Left ventricle myocardium inferior (tissue), 1 donor: ENCODE measurements at regions not wholly inside any gene's neighbourhood (a gene's known extent, or its start where the extent isn't known, plus 50 kb on each side); places are given as distances from the start of the nearest gene placed in this dataset.
"Not testable (repeated sequence)": the region's sequence is repeated elsewhere in the genome, so short reads cannot be mapped to it uniquely, and the experiment has no call there.

ENCODE experiments used
- DNase-seq: peaks from one replicate; pipeline ENCODE4 v3.0.0-alpha.2; 2020
- H3K27ac ChIP-seq: fragments of 200-600 bp; replicated peaks from 2 replicates; pipeline ENCODE4 v1.8.0; 2021
- H3K27me3 ChIP-seq: fragments of 200-600 bp; 2 replicates; pipeline ENCODE4 v1.8.0; 2021; ENCODE audit warnings: low read depth
- H3K36me3 ChIP-seq: fragments of 200-600 bp; 2 replicates; pipeline ENCODE4 v1.8.0; 2021
- H3K4me1 ChIP-seq: fragments of 200-600 bp; 2 replicates; pipeline ENCODE4 v1.8.0; 2021
- H3K4me3 ChIP-seq: fragments of 200-600 bp; 2 replicates; pipeline ENCODE4 v1.8.0; 2021; ENCODE audit warnings: mild to moderate bottlenecking, moderate library complexity
- H3K9me3 ChIP-seq: fragments of 200-600 bp; replicated peaks from 2 replicates; pipeline ENCODE4 v1.8.0; 2021
- CTCF ChIP-seq: fragments of 200-600 bp; IDR thresholded peaks from 2 replicates; pipeline ENCODE4 v1.8.0; 2021; ENCODE audit warnings: antibody characterized with exemption, mild to moderate bottlenecking, borderline replicate concordance
- intact Hi-C: fragments of 100-400 bp; cut with micrococcal nuclease; formaldehyde crosslinking; loops from one replicate; pipeline ENCODE4 v1.11.0; 2022
- donor health status: DM: no; HTN: yes; CAD: no; lungs with severe emphysema.

DNA sequence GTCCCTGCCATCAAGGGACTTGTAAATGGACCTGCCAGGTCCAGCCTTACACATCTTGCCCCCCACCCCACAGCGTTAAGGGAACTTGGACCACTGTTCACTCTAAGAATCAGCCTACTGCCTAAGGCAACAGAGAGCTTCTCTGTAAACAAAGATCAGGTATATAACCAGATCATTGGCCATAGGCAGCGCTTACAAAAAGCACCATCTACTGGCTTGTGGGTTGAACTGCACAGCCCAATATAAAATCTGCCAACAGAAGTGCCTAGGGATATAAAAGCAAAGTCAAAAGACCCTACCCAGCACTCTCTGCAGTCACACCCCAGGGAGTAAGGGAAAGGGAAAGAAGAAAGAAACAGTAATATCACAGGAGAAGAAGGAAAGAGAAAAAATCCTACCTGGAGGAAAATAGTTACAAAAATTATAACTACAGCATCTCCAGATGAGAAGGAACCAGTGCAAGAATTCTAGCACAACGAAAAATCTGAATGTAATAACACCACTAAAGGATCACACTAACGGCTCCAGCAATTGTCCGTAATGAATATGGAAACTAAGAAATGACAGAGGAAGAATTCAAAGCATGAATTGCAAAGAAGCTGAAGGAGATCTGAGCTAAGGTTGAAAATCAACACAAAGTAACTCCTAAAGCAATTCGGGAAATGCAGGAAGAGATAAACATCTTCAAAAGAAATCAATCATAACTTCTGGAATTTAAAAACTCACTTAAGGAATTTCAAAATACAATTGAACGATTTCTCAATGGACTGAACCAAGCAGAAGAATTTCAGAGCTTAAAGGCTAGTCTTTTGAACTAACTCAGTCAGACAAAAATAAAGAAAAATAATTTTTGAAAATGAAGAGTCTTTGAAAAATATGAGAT lies 95.2 kb upstream of the PCED1B start:
- Histone ChIP-seq H3K4me3 (no peak overlapping the region), H3K27me3 (no peaks in the 10 kb centered on the region), H3K4me1 (peaks cover 5% of the 10 kb centered on the region), H3K9me3 (peaks cover 6% of the 10 kb centered on the region), H3K36me3 (no peaks in the 10 kb centered on the region), H3K27ac (no peak overlapping the region)
- intact Hi-C loops, result no loop called here
- no peak for DNase-seq
- peak; percentile 81 for TF ChIP-seq CTCF

GRCh38 chr12:46985816-46986215 lies 93.6 kb upstream of the PCED1B start:
- Histone ChIP-seq H3K9me3 (peaks cover 22% of the 10 kb centered on the region), H3K27ac (no peak overlapping the region), H3K4me3 (no peak overlapping the region), H3K4me1 (peaks cover 5% of the 10 kb centered on the region), H3K36me3 (no peaks in the 10 kb centered on the region), H3K27me3 (no peaks in the 10 kb centered on the region)
- DNase-seq, result no peak
- TF ChIP-seq CTCF, result no peak
- intact Hi-C loops, result no loop called here

GRCh38 chr12:46988122-46988521 lies 91.3 kb upstream of the PCED1B start:
- H3K27me3 ChIP-seq, DNase-seq, H3K27ac ChIP-seq, H3K4me3 ChIP-seq, H3K36me3 ChIP-seq, H3K4me1 ChIP-seq, intact Hi-C loops: not testable (repeated sequence)
- peaks cover 39% of the 10 kb centered on the region for H3K9me3 ChIP-seq

GRCh38 chr12:46990211-46990610 lies 89.2 kb upstream of the PCED1B start:
- no peak overlapping the region for H3K27ac ChIP-seq
- intact Hi-C loops, result no loop called here
- no peak for TF ChIP-seq CTCF

DNA sequence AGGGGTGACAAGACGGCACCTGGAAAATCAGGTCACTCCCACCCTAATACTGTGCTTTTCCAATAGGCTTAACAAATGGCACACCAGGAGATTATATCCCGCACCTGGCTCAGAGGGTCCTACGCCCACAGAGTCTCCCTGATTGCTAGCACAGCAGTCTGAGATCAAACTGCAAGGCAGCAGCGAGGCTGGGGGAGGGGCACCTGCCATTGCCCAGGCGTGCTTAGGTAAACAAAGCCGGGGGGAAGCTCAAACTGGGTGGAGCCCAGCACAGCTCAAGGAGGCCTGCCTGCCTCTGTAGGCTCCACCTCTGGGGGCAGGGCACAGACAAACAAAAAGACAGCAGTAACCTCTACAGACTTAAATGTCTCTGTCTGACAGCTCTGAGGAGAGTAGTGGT lies 87.4 kb upstream of the PCED1B start:
- DNase-seq, H3K36me3 ChIP-seq, H3K27ac ChIP-seq, H3K4me1 ChIP-seq, H3K27me3 ChIP-seq, intact Hi-C loops, H3K4me3 ChIP-seq: not testable (repeated sequence)
- peaks cover 45% of the 10 kb centered on the region for H3K9me3 ChIP-seq

More at GRCh38 chr12:46990211-46990610, 89.2 kb upstream of the PCED1B start:
- Histone ChIP-seq H3K27me3 (no peaks in the 10 kb centered on the region), H3K36me3 (no peaks in the 10 kb centered on the region), H3K4me3 (no peak overlapping the region), H3K4me1 (no peaks in the 10 kb centered on the region), H3K9me3 (peaks cover 39% of the 10 kb centered on the region)
- DNase-seq, result no peak

GRCh38 chr12:46998811-46999368 lies 80.5 kb upstream of the PCED1B start:
- intact Hi-C loops, result no loop called here
- no peak overlapping the region for H3K27ac ChIP-seq
- H3K27me3 ChIP-seq, result no peaks in the 10 kb centered on the region
- no peak for DNase-seq
- no peaks in the 10 kb centered on the region for H3K36me3 ChIP-seq
- peaks cover 11% of the 10 kb centered on the region for H3K9me3 ChIP-seq
- H3K4me3 ChIP-seq, result no peak overlapping the region
- no peaks in the 10 kb centered on the region for H3K4me1 ChIP-seq
- no peak for TF ChIP-seq CTCF
